C4-2B (cell line): ENCODE measurements at regions not wholly inside any gene's neighbourhood (a gene's known extent, or its start where the extent isn't known, plus 50 kb on each side); places are given as distances from the start of the nearest gene placed in this dataset.

Source experiments
- H3K27ac ChIP-seq: fragments of 450-650 bp; 2 replicates; pipeline ENCODE4 v1.5.1; 2017
- CTCF ChIP-seq: fragments of 450-650 bp; conservative IDR thresholded peaks from 2 replicates; pipeline ENCODE4 v1.5.1; 2017; ENCODE audit warnings: mild to moderate bottlenecking
- ZFX ChIP-seq: fragments of 450-650 bp; IDR thresholded peaks from 2 replicates; pipeline ENCODE4 v1.6.1; 2017

GRCh38 chr1:80054129-80054528 is 1047.6 kb upstream of the ADGRL4 start:
- TF ChIP-seq ZFX (no peak), CTCF (no peak)
- H3K27ac ChIP-seq = peak overlapping the region; percentile 59

DNA sequence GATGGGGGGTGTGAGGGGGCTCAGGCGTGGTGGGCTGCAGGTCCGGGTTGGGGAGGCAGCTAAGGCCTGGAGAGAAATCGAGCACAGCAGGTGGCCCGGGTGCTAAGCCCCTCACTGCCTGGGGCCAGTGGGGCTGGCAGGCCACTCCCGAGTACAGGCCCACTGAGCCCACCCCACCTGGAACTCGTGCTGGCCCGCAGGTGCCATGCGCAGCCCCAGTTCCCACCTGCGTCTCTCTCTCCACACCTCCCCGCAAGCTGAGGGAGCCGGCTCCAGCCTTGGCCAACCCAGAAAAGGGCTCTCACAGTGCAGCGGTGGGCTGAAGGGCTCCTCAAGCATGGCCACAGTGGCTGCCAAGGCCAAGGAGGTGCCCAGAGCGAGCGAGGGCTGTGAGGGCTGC is 1047.1 kb upstream of the ADGRL4 start:
- peak overlapping the region; percentile 59 for H3K27ac ChIP-seq
- TF ChIP-seq ZFX = no peak
- no peak for TF ChIP-seq CTCF

- TF ChIP-seq ZFX = no peak
- TF ChIP-seq CTCF = no peak
- no peak overlapping the region for H3K27ac ChIP-seq
Observed at GRCh38 chr1:80050523-80050922, 1044.0 kb upstream of the ADGRL4 start.

DNA sequence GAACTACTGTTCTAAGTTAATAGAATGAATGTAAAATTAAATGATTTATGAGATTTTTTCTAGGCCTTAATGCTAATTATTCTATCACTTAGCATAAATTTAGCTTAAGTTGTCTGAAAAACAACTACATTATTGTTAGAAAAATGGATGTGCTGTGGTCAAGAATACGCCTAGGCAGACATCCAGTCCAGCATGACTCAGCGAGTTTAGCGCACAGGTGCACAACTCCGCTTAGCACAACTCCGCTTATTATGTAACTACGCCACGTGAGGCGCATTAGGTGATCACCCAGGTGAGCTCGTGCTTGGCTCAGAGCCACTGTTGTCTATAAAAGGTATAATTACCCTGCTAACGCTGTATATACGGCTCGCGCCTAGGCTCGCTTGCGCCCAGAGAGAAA is 1043.6 kb upstream of the ADGRL4 start:
- H3K27ac ChIP-seq = no peak overlapping the region
- TF ChIP-seq ZFX (no peak), CTCF (no peak)

DNA sequence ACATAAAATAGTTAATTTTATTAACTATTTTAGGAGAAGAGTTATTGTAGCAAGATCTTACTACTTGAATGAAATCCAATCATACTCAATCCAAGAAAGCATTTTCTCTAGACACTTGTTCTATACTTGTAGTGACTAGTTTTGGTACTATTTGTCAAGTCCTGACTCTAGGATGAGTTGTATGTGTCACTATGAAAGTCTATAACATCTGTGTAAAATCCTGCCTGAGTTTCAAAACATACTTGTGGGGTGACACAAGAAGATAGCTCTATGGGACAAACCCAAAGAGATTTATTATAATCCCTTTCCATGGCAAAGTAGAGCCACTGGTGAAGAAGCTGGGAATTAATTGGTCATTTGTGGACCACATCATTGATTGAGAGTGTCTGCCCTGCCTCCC is 1042.2 kb upstream of the ADGRL4 start:
- TF ChIP-seq ZFX = no peak
- TF ChIP-seq CTCF = no peak
- H3K27ac ChIP-seq = no peak overlapping the region

GRCh38 chr1:80047791-80048190 is 1041.3 kb upstream of the ADGRL4 start:
- TF ChIP-seq ZFX (no peak), CTCF (no peak)
- H3K27ac ChIP-seq = no peak overlapping the region

- H3K27ac ChIP-seq = no peak overlapping the region
- TF ChIP-seq CTCF (no peak), ZFX (no peak)
Observed at GRCh38 chr1:80044662-80045061, 1038.1 kb upstream of the ADGRL4 start.
